PC-3 (cell line): ENCODE measurements at regions not wholly inside any gene's neighbourhood (a gene's known extent, or its start where the extent isn't known, plus 50 kb on each side); places are given as distances from the start of the nearest gene placed in this dataset.

ENCODE experiments used
- ATAC-seq: fragments of 200-7000 bp; cut with Tn5 transposase; 2 replicates; pipeline ENCODE4 v1.9.1; 2020; ENCODE audit warnings: mild to moderate bottlenecking, moderate library complexity
- BruUV-seq: library from RNA; stranded (reverse); fragments of 400-500 nt; replicated peaks from 2 replicates; lab custom pipeline; 2021; lab: Mats Ljungman, UMichigan
- CTCF ChIA-PET: fragments of 300-600 bp; sonication (Branson Sonifier 250); formaldehyde crosslinking; loops from one replicate; lab custom pipeline; 2022; ENCODE audit warnings: antibody characterized with exemption; lab: Charles Lee
- POLR2A ChIA-PET: fragments of 300-600 bp; sonication (Branson Sonifier 250); formaldehyde crosslinking; loops from one replicate; lab custom pipeline; 2022; ENCODE audit warnings: antibody characterized with exemption; ENCODE audit not compliant: unreplicated experiment; lab: Charles Lee
- DNase-seq: peaks from one replicate; pipeline ENCODE4 v3.0.0-alpha.2; 2015
- H2AFZ ChIP-seq: fragments of 300-600 bp; sonication (generic); 2 replicates; pipeline ENCODE4 v1.6.0; 2016; ENCODE audit warnings: antibody characterized with exemption, low read length
- H3F3A ChIP-seq: fragments of 300-600 bp; sonication (generic); one replicate; pipeline ENCODE4 v1.6.0; 2017; ENCODE audit warnings: antibody characterized with exemption, low read length, control low read depth, mild to moderate bottlenecking; ENCODE audit not compliant: unreplicated experiment
- H3K27ac ChIP-seq: fragments of 300-600 bp; sonication (generic); 2 replicates; pipeline ENCODE4 v1.5.1; 2016; ENCODE audit warnings: mild to moderate bottlenecking, low read length
- H3K27me3 ChIP-seq: fragments of 300-600 bp; sonication (generic); 2 replicates; pipeline ENCODE4 v1.6.1; 2016; ENCODE audit warnings: low read length, mixed read lengths
- H3K36me3 ChIP-seq: fragments of 300-600 bp; sonication (generic); 2 replicates; pipeline ENCODE4 v1.6.1; 2016; ENCODE audit warnings: low read depth, mixed run types, low read length, mixed read lengths
- H3K4me1 ChIP-seq: fragments of 300-600 bp; sonication (generic); 2 replicates; pipeline ENCODE4 v1.5.1; 2016; ENCODE audit warnings: low read length; ENCODE audit not compliant: insufficient read depth
- H3K4me2 ChIP-seq: fragments of 300-600 bp; sonication (generic); 2 replicates; pipeline ENCODE4 v1.6.0; 2016; ENCODE audit warnings: low read length
- H3K4me3 ChIP-seq: fragments of 300-600 bp; sonication (generic); 2 replicates; pipeline ENCODE4 v1.5.1; 2016; ENCODE audit warnings: mild to moderate bottlenecking, low read length, mixed read lengths
- H3K79me2 ChIP-seq: fragments of 300-600 bp; sonication (generic); 2 replicates; pipeline ENCODE4 v1.6.1; 2017; ENCODE audit warnings: low read length, mixed read lengths
- H3K9ac ChIP-seq: fragments of 300-600 bp; sonication (generic); 2 replicates; pipeline ENCODE4 v1.6.0; 2016; ENCODE audit warnings: mild to moderate bottlenecking, low read length
- H3K9me2 ChIP-seq: fragments of 300-600 bp; sonication (generic); replicated peaks from 2 replicates; pipeline ENCODE4 v1.6.1; 2016; ENCODE audit warnings: mixed run types, low read length, mixed read lengths
- H3K9me3 ChIP-seq: fragments of 300-600 bp; sonication (generic); 2 replicates; pipeline ENCODE4 v1.6.1; 2016; ENCODE audit warnings: low read length, mixed read lengths
- H4K20me1 ChIP-seq: fragments of 300-600 bp; sonication (generic); 2 replicates; pipeline ENCODE4 v1.6.1; 2016; ENCODE audit warnings: low read length, mixed read lengths
- EZH2 ChIP-seq: fragments of 300-600 bp; sonication (generic); IDR thresholded peaks from one replicate; pipeline ENCODE4 v1.6.1; 2017; ENCODE audit warnings: antibody characterized with exemption, mild to moderate bottlenecking, low read length; ENCODE audit not compliant: unreplicated experiment
- EZH2phosphoT487 ChIP-seq: fragments of 300-600 bp; sonication (generic); IDR thresholded peaks from 2 replicates; pipeline ENCODE4 v1.6.1; 2018; ENCODE audit warnings: mild to moderate bottlenecking, antibody characterized with exemption, low read length, borderline replicate concordance
- intact Hi-C: fragments of 100-400 bp; cut with micrococcal nuclease; formaldehyde crosslinking; loops from 2 replicates; pipeline ENCODE4 v1.9.0; 2023
- TF ChIP-seq, protein P1 (sequence below): fragments of 300-600 bp; sonication (generic); conservative IDR thresholded peaks from 2 replicates; pipeline ENCODE4 v1.5.1; 2017; ENCODE audit warnings: antibody characterized with exemption, low read depth, mild to moderate bottlenecking, low read length

DNA sequence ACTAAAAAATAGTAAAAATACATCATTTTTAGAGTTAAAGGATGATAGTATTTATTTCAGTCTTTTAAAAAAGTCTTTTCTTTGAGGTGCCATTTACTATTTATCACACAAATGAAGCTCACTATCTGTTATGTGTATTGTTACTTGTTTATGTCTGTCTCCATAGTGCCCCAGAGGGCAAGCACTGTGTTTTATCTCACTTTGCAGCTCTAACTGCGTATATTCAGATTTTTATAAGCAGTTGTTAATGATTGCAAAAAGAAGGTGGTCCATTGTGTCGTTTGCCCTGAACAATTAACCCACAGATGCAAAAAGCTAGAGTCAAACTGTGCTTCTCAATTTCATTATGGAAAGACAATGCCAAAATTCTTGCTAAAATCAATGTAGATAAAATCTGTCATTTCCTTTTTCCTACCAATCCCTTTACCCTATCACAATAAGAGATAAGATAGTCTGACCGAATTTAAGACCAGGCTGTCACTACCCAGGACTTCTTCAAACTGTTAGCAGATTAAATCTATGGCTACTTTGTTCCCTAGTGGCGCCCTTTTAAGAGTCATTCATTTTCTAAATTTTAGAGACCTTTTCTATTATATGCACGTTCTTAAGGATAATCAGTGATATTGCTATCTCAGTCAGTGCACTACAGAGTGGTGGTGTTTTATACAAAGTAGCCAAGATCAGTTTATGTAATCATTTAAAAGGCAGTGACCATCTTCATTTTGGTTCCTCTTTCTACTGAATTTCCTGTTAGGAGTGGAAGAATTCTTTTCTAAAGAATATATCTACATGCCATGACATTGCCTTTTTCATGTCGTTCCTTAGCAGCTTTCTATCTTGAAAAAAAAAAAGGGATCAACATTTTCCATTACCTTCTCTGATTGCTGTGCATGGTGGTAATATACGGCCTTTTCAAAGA lies 133.1 kb upstream of the PRDM1 start:
- no peaks in the 10 kb centered on the region for H4K20me1 ChIP-seq
- no peak overlapping the region for H3K4me3 ChIP-seq
- H3K27me3 ChIP-seq = no peaks in the 10 kb centered on the region
- H3K79me2 ChIP-seq = no peaks in the 10 kb centered on the region
- no peaks in the 10 kb centered on the region for H3K9me2 ChIP-seq
- ChIA-PET POLR2A (no interaction called here), CTCF (no interaction called here)
- ATAC-seq (no peak), DNase-seq (no peak)
- H3K36me3 ChIP-seq = no peaks in the 10 kb centered on the region
- intact Hi-C loops = no loop called here
- no peak overlapping the region for H3K27ac ChIP-seq
- H3K9ac ChIP-seq = no peak overlapping the region
- no peaks in the 10 kb centered on the region for H3F3A ChIP-seq
- no peak overlapping the region for H2AFZ ChIP-seq
- no peak overlapping the region for H3K4me2 ChIP-seq
- BruUV-seq = no TSS peak
- no peaks in the 10 kb centered on the region for H3K4me1 ChIP-seq
- TF ChIP-seq, protein P1, sequence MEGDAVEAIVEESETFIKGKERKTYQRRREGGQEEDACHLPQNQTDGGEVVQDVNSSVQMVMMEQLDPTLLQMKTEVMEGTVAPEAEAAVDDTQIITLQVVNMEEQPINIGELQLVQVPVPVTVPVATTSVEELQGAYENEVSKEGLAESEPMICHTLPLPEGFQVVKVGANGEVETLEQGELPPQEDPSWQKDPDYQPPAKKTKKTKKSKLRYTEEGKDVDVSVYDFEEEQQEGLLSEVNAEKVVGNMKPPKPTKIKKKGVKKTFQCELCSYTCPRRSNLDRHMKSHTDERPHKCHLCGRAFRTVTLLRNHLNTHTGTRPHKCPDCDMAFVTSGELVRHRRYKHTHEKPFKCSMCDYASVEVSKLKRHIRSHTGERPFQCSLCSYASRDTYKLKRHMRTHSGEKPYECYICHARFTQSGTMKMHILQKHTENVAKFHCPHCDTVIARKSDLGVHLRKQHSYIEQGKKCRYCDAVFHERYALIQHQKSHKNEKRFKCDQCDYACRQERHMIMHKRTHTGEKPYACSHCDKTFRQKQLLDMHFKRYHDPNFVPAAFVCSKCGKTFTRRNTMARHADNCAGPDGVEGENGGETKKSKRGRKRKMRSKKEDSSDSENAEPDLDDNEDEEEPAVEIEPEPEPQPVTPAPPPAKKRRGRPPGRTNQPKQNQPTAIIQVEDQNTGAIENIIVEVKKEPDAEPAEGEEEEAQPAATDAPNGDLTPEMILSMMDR = no peak
- TF ChIP-seq EZH2 (no peak), EZH2phosphoT487 (no peak)
- no peaks in the 10 kb centered on the region for H3K9me3 ChIP-seq

DNA sequence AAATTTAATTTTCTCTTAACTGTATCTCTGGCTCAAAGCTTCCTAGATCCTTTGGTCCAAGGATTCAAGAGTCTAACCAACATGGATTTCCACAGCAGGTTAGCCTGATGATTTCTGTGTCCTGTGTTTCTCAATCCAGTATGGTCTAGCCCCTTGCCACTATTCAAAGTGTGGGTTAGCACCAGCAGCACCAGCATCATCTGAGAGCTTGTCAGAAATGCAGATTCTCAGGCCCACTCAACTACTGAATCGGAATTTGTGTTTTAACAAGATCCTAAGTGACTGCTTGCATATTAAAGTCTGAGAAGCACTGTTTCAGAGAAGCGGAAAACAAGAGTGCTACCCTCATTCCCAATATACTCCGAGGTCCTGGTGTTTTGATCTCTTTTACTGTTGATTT lies 133.8 kb upstream of the PRDM1 start:
- BruUV-seq = no TSS peak
- no peaks in the 10 kb centered on the region for H3K79me2 ChIP-seq
- H3K27me3 ChIP-seq = no peaks in the 10 kb centered on the region
- POLR2A ChIA-PET = no interaction called here
- H3K27ac ChIP-seq = no peak overlapping the region
- no peak for TF ChIP-seq EZH2phosphoT487
- TF ChIP-seq, protein P1 = no peak
- TF ChIP-seq EZH2 = no peak
- H4K20me1 ChIP-seq = no peaks in the 10 kb centered on the region
- CTCF ChIA-PET = no interaction called here
- H3F3A ChIP-seq = no peaks in the 10 kb centered on the region
- no peak overlapping the region for H3K4me2 ChIP-seq
- no peaks in the 10 kb centered on the region for H3K4me1 ChIP-seq
- H3K9me2 ChIP-seq = no peaks in the 10 kb centered on the region
- no peaks in the 10 kb centered on the region for H3K36me3 ChIP-seq
- H3K9ac ChIP-seq = no peak overlapping the region
- no peak overlapping the region for H2AFZ ChIP-seq
- H3K9me3 ChIP-seq = no peaks in the 10 kb centered on the region
- intact Hi-C loops = no loop called here
- DNase-seq (no peak), ATAC-seq (no peak)
- H3K4me3 ChIP-seq = no peak overlapping the region

DNA sequence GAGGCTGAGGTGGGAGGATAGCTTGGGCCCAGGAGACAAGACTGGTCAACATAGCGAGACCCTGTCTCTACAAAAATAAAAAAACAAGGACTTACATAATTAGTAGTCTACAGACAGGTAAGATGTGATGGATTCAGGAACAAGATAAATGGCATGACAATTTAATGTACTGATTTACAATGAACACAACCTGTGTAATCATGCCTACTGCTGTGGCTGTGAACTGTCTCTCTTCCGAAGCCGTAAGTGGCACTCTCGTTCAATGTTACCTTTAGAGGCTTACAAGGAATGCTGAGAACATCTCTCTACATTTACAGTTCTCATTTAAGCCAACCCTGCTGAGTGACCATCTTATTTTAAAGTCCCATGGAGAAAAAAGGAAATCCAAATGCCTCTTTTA lies 134.8 kb upstream of the PRDM1 start:
- no peaks in the 10 kb centered on the region for H4K20me1 ChIP-seq
- H3K36me3 ChIP-seq = no peaks in the 10 kb centered on the region
- H3K27me3 ChIP-seq = no peaks in the 10 kb centered on the region
- no peak overlapping the region for H2AFZ ChIP-seq
- H3K9me3 ChIP-seq = no peaks in the 10 kb centered on the region
- no TSS peak for BruUV-seq
- no peak overlapping the region for H3K4me2 ChIP-seq
- ChIA-PET POLR2A (no interaction called here), CTCF (no interaction called here)
- no peaks in the 10 kb centered on the region for H3K79me2 ChIP-seq
- no peaks in the 10 kb centered on the region for H3K9me2 ChIP-seq
- H3K4me3 ChIP-seq = no peak overlapping the region
- H3F3A ChIP-seq = no peaks in the 10 kb centered on the region
- H3K4me1 ChIP-seq = no peaks in the 10 kb centered on the region
- intact Hi-C loops = no loop called here
- H3K9ac ChIP-seq = no peak overlapping the region
- no peak overlapping the region for H3K27ac ChIP-seq
- DNase-seq = no peak
- TF ChIP-seq EZH2 = no peak
- TF ChIP-seq EZH2phosphoT487 = no peak
- TF ChIP-seq, protein P1 = no peak
- no peak for ATAC-seq
